Endodermal cell (in vitro differentiated cells): ENCODE measurements at regions not wholly inside any gene's neighbourhood (a gene's known extent, or its start where the extent isn't known, plus 50 kb on each side); places are given as distances from the start of the nearest gene placed in this dataset.

Experiments
- DNase-seq: peaks from one replicate; pipeline ENCODE4 v3.0.0-alpha.2; 2017
- H3K27ac ChIP-seq: 2 replicates; pipeline ENCODE4 v1.5.1; 2013; ENCODE audit warnings: mild to moderate bottlenecking, low read depth, low read length, moderate library complexity
- H3K27me3 ChIP-seq: 2 replicates; pipeline ENCODE4 v1.6.1; 2013; ENCODE audit warnings: mild to moderate bottlenecking, low read length, moderate library complexity; ENCODE audit not compliant: insufficient read depth, control insufficient read depth, poor library complexity, severe bottlenecking
- H3K36me3 ChIP-seq: 2 replicates; pipeline ENCODE4 v1.7.0; 2013; ENCODE audit warnings: mild to moderate bottlenecking, low read length, moderate library complexity; ENCODE audit not compliant: control insufficient read depth, insufficient read depth
- H3K4me1 ChIP-seq: one replicate; pipeline ENCODE4 v1.7.0; 2013; ENCODE audit warnings: low read length; ENCODE audit not compliant: control insufficient read depth, insufficient read depth
- H3K4me3 ChIP-seq: 2 replicates; pipeline ENCODE4 v1.5.1; 2013; ENCODE audit warnings: mild to moderate bottlenecking, low read length, moderate library complexity
- H3K9ac ChIP-seq: 2 replicates; pipeline ENCODE4 v1.6.1; 2013; ENCODE audit warnings: mild to moderate bottlenecking, low read length, moderate library complexity; ENCODE audit not compliant: poor library complexity, severe bottlenecking; ENCODE audit errors: extremely low read depth
- H3K9me3 ChIP-seq: 2 replicates; pipeline ENCODE4 v1.6.1; 2013; ENCODE audit warnings: mild to moderate bottlenecking, low read length, moderate library complexity; ENCODE audit not compliant: control insufficient read depth
- H3K27ac Mint-ChIP-seq: 2 replicates; pipeline ENCODE4 v1.8.0; 2020; ENCODE audit warnings: mixed read lengths
- H3K27me3 Mint-ChIP-seq: 2 replicates; pipeline ENCODE4 v1.8.0; 2021; ENCODE audit warnings: mild to moderate bottlenecking, mixed read lengths; ENCODE audit not compliant: insufficient read depth
- H3K36me3 Mint-ChIP-seq: 2 replicates; pipeline ENCODE4 v1.8.0; 2020; ENCODE audit warnings: low read depth, mixed read lengths
- H3K4me1 Mint-ChIP-seq: 2 replicates; pipeline ENCODE4 v1.8.0; 2020; ENCODE audit warnings: mixed read lengths
- H3K4me3 Mint-ChIP-seq: 2 replicates; pipeline ENCODE4 v1.8.0; 2020; ENCODE audit warnings: mild to moderate bottlenecking, moderate library complexity, mixed read lengths
- H3K9me3 Mint-ChIP-seq: 2 replicates; pipeline ENCODE4 v1.8.0; 2020; ENCODE audit warnings: mild to moderate bottlenecking, mixed read lengths
- CTCF ChIP-seq: fragments of 200-600 bp; sonication (generic); conservative IDR thresholded peaks from 2 replicates; pipeline ENCODE4 v1.5.0; 2021; ENCODE audit warnings: antibody characterized with exemption, mild to moderate bottlenecking
- WGBS, 2 experiments: methylation state at CpG; one replicate each; pipeline versions ENCODE4 v1.1.5 to v1.1.7; 2013; ENCODE audit warnings: missing lambda C conversion rate in 2 of 2, mixed read lengths in 1 of 2; ENCODE audit not compliant: insufficient coverage in 1 of 2, insufficient read length in 1 of 2; 5-methylcytosine and 5-hydroxymethylcytosine counted together

- no peaks in the 10 kb centered on the region for H3K27me3 ChIP-seq
- H3K9me3 Mint-ChIP-seq, result no peaks in the 10 kb centered on the region
- H3K27me3 Mint-ChIP-seq, result no peaks in the 10 kb centered on the region
- H3K36me3 Mint-ChIP-seq, result no peaks in the 10 kb centered on the region
- H3K27ac ChIP-seq, result no peak overlapping the region
- H3K36me3 ChIP-seq, result no peaks in the 10 kb centered on the region
- DNase-seq, result no peak
- no peaks in the 10 kb centered on the region for H3K4me1 ChIP-seq
- H3K9me3 ChIP-seq, result no peaks in the 10 kb centered on the region
- no peak overlapping the region for H3K4me3 ChIP-seq
- WGBS, 2 experiments, result 94% methylated on average over 2 of the region's 2 CpGs; no CpG with 5 or more reads in 1 of the 2 experiments
- H3K4me3 Mint-ChIP-seq, result no peak overlapping the region
- H3K27ac Mint-ChIP-seq, result no peak overlapping the region
- TF ChIP-seq CTCF, result no peak
- no peak overlapping the region for H3K9ac ChIP-seq
- peaks cover 11% of the 10 kb centered on the region for H3K4me1 Mint-ChIP-seq
Observed at GRCh38 chr13:66071029-66071428, 1159.1 kb downstream of the PCDH9 start.

- Histone ChIP-seq H3K4me1 (no peaks in the 10 kb centered on the region), H3K27ac (no peak overlapping the region), H3K36me3 (no peaks in the 10 kb centered on the region), H3K27me3 (no peaks in the 10 kb centered on the region), H3K4me3 (no peak overlapping the region), H3K9me3 (no peaks in the 10 kb centered on the region), H3K9ac (no peak overlapping the region)
- WGBS, 2 experiments, result 100% methylated on average over 1 of the region's 1 CpG; no CpG with 5 or more reads in 1 of the 2 experiments
- Mint-ChIP-seq H3K4me1 (peaks cover 11% of the 10 kb centered on the region), H3K36me3 (no peaks in the 10 kb centered on the region), H3K27ac (no peak overlapping the region), H3K4me3 (no peak overlapping the region), H3K27me3 (no peaks in the 10 kb centered on the region), H3K9me3 (no peaks in the 10 kb centered on the region)
- DNase-seq, result no peak
- no peak for TF ChIP-seq CTCF
Observed at GRCh38 chr13:66069570-66069969, 1160.6 kb downstream of the PCDH9 start.

GRCh38 chr13:66068683-66069082 lies 1161.5 kb downstream of the PCDH9 start:
- H3K27ac Mint-ChIP-seq, result no peak overlapping the region
- TF ChIP-seq CTCF, result no peak
- no peaks in the 10 kb centered on the region for H3K36me3 Mint-ChIP-seq
- no peaks in the 10 kb centered on the region for H3K9me3 Mint-ChIP-seq
- Histone ChIP-seq H3K27me3 (no peaks in the 10 kb centered on the region), H3K27ac (no peak overlapping the region), H3K4me3 (no peak overlapping the region), H3K36me3 (no peaks in the 10 kb centered on the region), H3K9ac (no peak overlapping the region), H3K9me3 (no peaks in the 10 kb centered on the region), H3K4me1 (no peaks in the 10 kb centered on the region)
- no peak for DNase-seq
- H3K4me3 Mint-ChIP-seq, result no peak overlapping the region
- H3K27me3 Mint-ChIP-seq, result no peaks in the 10 kb centered on the region
- 0 to 50% methylated on average over 1 to 2 of the region's 2 CpGs for WGBS, 2 experiments
- peaks cover 11% of the 10 kb centered on the region for H3K4me1 Mint-ChIP-seq
